Ovary (tissue), 7 donors: ENCODE measurements at regions not wholly inside any gene's neighbourhood (a gene's known extent, or its start where the extent isn't known, plus 50 kb on each side); places are given as distances from the start of the nearest gene placed in this dataset.

Source experiments
- DNase-seq, 5 donors: peaks; one replicate each; pipeline ENCODE4 v3.0.0-alpha.2; 2019 to 2020
- H3K27ac ChIP-seq, 2 donors: fragments of 200-600 bp; one replicate each; pipeline versions ENCODE4 v1.5.1 to v1.8.0; 2019 to 2022
- H3K27me3 ChIP-seq: fragments of 200-600 bp; one replicate; pipeline ENCODE4 v1.8.0; 2022
- H3K36me3 ChIP-seq: fragments of 200-600 bp; sonication (generic); one replicate; pipeline ENCODE4 v1.5.1; 2019
- H3K4me1 ChIP-seq: one replicate; pipeline ENCODE4 v1.8.1; 2013; ENCODE audit warnings: mild to moderate bottlenecking, moderate library complexity; ENCODE audit not compliant: insufficient read depth
- H3K4me3 ChIP-seq: fragments of 200-600 bp; sonication (generic); one replicate; pipeline ENCODE4 v1.5.1; 2017
- H3K9me3 ChIP-seq, 2 donors: fragments of 200-600 bp in 1 of 2; sonication (generic) in 1 of 2; one replicate each; pipeline versions ENCODE4 v1.5.1 to v1.8.1; 2013 to 2019; ENCODE audit warnings: mild to moderate bottlenecking in 1 of 2, moderate library complexity in 1 of 2
- EP300 ChIP-seq: sonication (generic); formaldehyde crosslinking; IDR thresholded peaks from one replicate; pipeline ENCODE4 v1.6.1; 2017; ENCODE audit warnings: antibody characterized with exemption
- POLR2A ChIP-seq: fragments of 450-650 bp; IDR thresholded peaks from one replicate; pipeline ENCODE4 v1.6.1; 2017; ENCODE audit warnings: antibody characterized with exemption, mild to moderate bottlenecking, moderate library complexity
- WGBS, 3 donors: extraction: QIAGEN DNeasy Blood & Tissue Kit in 1 of 3; methylation state at CpG; one replicate each; pipeline versions ENCODE4 v1.1.5 to v1.1.7; 2013 to 2017; 5-methylcytosine and 5-hydroxymethylcytosine counted together
- intact Hi-C, 4 donors: fragments of 100-400 bp; cut with DNase I; formaldehyde crosslinking; loops; one replicate each; pipeline versions ENCODE4 v1.11.0 to v1.15.1; 2022 to 2023
- TF ChIP-seq, protein P1 (sequence below), 3 donors: fragments of 450-650 bp in 2 of 3; fragments of 200-600 bp in 1 of 3; IDR thresholded peaks; one replicate each; pipeline versions ENCODE4 v1.5.1 to v1.8.0; 2016 to 2022; ENCODE audit warnings: antibody characterized with exemption in 3 of 3, mild to moderate bottlenecking in 1 of 3
- donor health status: DM: no; HTN: no; CAD: no; lungs with moderate emphysema.
- donor health status: DM: no; HTN: no; CAD: no.
- donor health status: Bipolar disorder and iron deficiency.
- donor health status: DM: no; HTN: no; CAD: no.
- donor health status: DM: yes; HTN: yes; CAD: no.

DNA sequence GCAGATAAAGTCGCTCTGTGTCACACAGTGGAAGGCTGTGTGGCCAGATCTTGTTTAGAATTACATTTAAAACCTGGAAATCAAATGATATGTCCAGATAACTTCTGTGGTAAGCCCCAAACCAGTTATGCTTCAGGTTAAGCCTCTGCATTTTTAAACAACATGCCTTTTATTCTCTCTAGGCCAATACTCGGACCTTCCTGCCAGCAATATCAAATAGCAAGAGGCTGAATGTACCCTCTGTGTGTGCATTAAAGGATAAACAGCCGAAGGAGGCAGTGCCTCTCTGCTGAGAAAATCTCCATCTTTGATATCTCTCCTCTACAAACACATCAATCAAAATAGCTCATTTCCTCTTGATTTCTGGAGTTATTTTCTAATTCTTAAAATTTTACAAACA lies 67.1 kb upstream of the TMEM260 start:
- intact Hi-C loops, result no loop called here
- Histone ChIP-seq H3K4me1 (no peaks in the 10 kb centered on the region), H3K27me3 (no peaks in the 10 kb centered on the region), H3K4me3 (no peak overlapping the region), H3K9me3 (no peaks in the 10 kb centered on the region), H3K27ac (no peak overlapping the region), H3K36me3 (no peaks in the 10 kb centered on the region)
- DNase-seq, result no peak
- TF ChIP-seq POLR2A, result no peak
- TF ChIP-seq, protein P1, sequence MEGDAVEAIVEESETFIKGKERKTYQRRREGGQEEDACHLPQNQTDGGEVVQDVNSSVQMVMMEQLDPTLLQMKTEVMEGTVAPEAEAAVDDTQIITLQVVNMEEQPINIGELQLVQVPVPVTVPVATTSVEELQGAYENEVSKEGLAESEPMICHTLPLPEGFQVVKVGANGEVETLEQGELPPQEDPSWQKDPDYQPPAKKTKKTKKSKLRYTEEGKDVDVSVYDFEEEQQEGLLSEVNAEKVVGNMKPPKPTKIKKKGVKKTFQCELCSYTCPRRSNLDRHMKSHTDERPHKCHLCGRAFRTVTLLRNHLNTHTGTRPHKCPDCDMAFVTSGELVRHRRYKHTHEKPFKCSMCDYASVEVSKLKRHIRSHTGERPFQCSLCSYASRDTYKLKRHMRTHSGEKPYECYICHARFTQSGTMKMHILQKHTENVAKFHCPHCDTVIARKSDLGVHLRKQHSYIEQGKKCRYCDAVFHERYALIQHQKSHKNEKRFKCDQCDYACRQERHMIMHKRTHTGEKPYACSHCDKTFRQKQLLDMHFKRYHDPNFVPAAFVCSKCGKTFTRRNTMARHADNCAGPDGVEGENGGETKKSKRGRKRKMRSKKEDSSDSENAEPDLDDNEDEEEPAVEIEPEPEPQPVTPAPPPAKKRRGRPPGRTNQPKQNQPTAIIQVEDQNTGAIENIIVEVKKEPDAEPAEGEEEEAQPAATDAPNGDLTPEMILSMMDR (IDR thresholded peaks at IDR 0.05), result no peak
- no peak for TF ChIP-seq EP300
- WGBS, 3 donors, result 67 to 76% (median 69%) methylated on average over 3 of the region's 3 CpGs

DNA sequence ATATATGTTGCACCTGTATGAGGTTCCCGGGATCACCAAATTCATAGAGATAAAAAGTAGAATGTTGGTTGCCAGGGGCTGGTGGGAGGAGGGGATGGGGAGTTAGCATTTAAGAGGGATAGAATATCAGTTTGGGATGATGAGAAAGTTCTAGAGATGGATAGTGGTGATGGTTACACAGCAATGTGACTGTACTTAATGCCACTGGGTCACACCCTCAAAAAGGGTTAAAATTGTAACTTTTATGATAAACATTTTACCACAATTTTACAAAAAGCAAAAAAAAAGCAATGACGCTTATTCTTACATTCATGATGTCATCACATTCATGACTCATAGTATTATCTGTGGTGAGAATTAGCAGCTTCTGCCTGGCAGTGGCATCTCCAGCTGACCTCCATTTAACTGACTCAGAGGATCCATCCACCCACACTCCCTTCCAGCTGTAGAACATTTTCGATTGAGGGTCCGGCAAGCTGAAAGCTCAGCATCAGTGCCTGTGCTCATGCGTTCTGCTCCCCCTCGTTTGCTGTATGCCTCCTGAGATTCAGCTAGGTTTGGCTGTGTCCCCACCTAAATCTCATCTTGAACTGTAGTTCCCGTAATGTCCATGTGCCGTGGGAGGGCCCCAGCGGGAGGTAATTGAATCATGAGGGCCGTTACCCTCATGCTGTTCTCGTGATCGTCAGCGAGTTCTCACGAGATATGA lies 64.8 kb upstream of the TMEM260 start:
- no peak for DNase-seq
- Histone ChIP-seq H3K4me1 (no peaks in the 10 kb centered on the region), H3K4me3 (no peak overlapping the region), H3K9me3 (no peaks in the 10 kb centered on the region), H3K27ac (no peak overlapping the region), H3K27me3 (no peaks in the 10 kb centered on the region), H3K36me3 (no peaks in the 10 kb centered on the region)
- intact Hi-C loops, result no loop called here
- TF ChIP-seq POLR2A (no peak), EP300 (no peak)
- TF ChIP-seq, protein P1 (IDR thresholded peaks at IDR 0.05), result no peak
- WGBS, 3 donors, result 66 to 77% (median 72%) methylated on average over 14 of the region's 14 CpGs

DNA sequence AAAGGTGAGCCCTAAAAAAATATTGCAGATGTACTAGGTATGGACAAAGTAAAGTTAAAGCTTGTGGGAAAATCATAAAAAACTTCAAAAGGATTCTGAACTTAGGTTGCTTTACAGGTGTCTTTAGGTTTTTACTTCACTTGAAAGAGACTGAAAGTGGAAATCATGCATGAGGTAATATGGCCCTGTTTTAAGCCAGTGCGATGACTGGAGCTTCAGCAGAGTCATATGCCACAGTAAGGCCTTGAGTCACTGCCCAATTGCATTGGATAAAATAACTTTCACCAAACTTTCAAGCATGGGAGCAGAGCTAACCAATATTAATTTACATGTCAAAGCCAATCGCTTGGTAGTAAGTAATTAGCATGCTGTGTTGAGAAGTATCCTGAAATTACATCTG lies 63.9 kb upstream of the TMEM260 start:
- no peaks in the 10 kb centered on the region for H3K9me3 ChIP-seq
- H3K4me3 ChIP-seq, result no peak overlapping the region
- TF ChIP-seq EP300 (no peak), POLR2A (no peak)
- TF ChIP-seq, protein P1 (IDR thresholded peaks at IDR 0.05), result no peak
- DNase-seq, result no peak
- H3K27ac ChIP-seq, result no peak overlapping the region
- H3K27me3 ChIP-seq, result no peaks in the 10 kb centered on the region
- intact Hi-C loops, result no loop called here
- 88 to 89% (median 89%) methylated on average over 2 of the region's 2 CpGs for WGBS, 3 donors
- H3K36me3 ChIP-seq, result no peaks in the 10 kb centered on the region
- no peaks in the 10 kb centered on the region for H3K4me1 ChIP-seq

DNA sequence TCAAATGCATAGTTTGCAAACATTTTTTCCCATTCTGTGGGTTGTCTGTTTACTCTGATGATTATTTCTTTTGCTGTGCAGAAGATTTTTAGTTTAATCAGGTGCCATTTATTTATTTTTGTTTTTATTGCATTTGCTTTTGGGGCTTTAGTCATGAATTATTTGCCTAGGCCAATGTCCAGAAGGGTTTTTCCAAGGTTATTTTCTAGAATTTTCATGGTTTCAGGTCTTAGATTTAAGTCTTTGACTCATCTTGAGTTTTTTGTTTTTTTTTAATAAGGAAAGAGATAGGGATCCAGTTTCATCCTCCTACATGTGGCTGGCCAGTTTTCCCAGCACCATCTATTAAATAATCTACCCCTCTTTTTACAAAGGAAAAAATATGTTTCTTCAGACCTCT lies 57.2 kb upstream of the TMEM260 start:
- Histone ChIP-seq H3K27me3 (no peaks in the 10 kb centered on the region), H3K9me3 (no peaks in the 10 kb centered on the region), H3K36me3 (no peaks in the 10 kb centered on the region), H3K4me3 (no peak overlapping the region), H3K4me1 (no peaks in the 10 kb centered on the region), H3K27ac (no peak overlapping the region)
- no peak for DNase-seq
- TF ChIP-seq, protein P1 (IDR thresholded peaks at IDR 0.05), result no peak
- TF ChIP-seq EP300 (no peak), POLR2A (no peak)
- intact Hi-C loops, result no loop called here
